ENCODE measurements at regions not wholly inside any gene's neighbourhood (a gene's known extent, or its start where the extent isn't known, plus 50 kb on each side); places are given as distances from the start of the nearest gene placed in this dataset.
"Not testable (repeated sequence)": the region's sequence is repeated elsewhere in the genome, so short reads cannot be mapped to it uniquely, and the experiment has no call there.

GRCh38 chr16:65392806-65393565 is 271.1 kb upstream of the CDH11 start:
- DNase-seq: no peak

- DNase-seq: no peak
Observed at GRCh38 chr16:65388592-65388991, 266.7 kb upstream of the CDH11 start.

GRCh38 chr16:65386672-65387071 is 264.8 kb upstream of the CDH11 start:
- DNase-seq: no peak

- no peak for DNase-seq
Observed at GRCh38 chr16:65384441-65384840, 262.6 kb upstream of the CDH11 start.

- DNase-seq: no peak
Observed at GRCh38 chr16:65377195-65377594, 255.3 kb upstream of the CDH11 start.

GRCh38 chr16:65376601-65377000 is 254.7 kb upstream of the CDH11 start:
- no peak for DNase-seq

GRCh38 chr16:65375651-65376050 is 253.8 kb upstream of the CDH11 start:
- DNase-seq: no peak

- no peak for DNase-seq
Observed at GRCh38 chr16:65373097-65373496, 251.2 kb upstream of the CDH11 start.

GRCh38 chr16:65372171-65372570 is 250.3 kb upstream of the CDH11 start:
- no peak for DNase-seq

- DNase-seq: no peak
Observed at GRCh38 chr16:65365732-65366715, 244.2 kb upstream of the CDH11 start.

GRCh38 chr16:65356721-65357120 is 234.9 kb upstream of the CDH11 start:
- not testable (repeated sequence) for DNase-seq

GRCh38 chr16:65355706-65356105 is 233.8 kb upstream of the CDH11 start:
- no peak for DNase-seq

- DNase-seq: no peak
Observed at GRCh38 chr16:65353183-65353582, 231.3 kb upstream of the CDH11 start.

GRCh38 chr16:65349626-65350025 is 227.8 kb upstream of the CDH11 start:
- DNase-seq: no peak

GRCh38 chr16:65343556-65343955 is 221.7 kb upstream of the CDH11 start:
- DNase-seq: no peak

- no peak for DNase-seq
Observed at GRCh38 chr16:65342231-65342866, 220.5 kb upstream of the CDH11 start.

- no peak for DNase-seq
Observed at GRCh38 chr16:65339062-65339461, 217.2 kb upstream of the CDH11 start.

GRCh38 chr16:65336160-65336559 is 214.3 kb upstream of the CDH11 start:
- no peak for DNase-seq

- no peak for DNase-seq
Observed at GRCh38 chr16:65334081-65334480, 212.2 kb upstream of the CDH11 start.

GRCh38 chr16:65333283-65333682 is 211.4 kb upstream of the CDH11 start:
- no peak for DNase-seq

GRCh38 chr16:65327346-65327745 is 205.5 kb upstream of the CDH11 start:
- no peak for DNase-seq

GRCh38 chr16:65323655-65324237 is 201.9 kb upstream of the CDH11 start:
- no peak for DNase-seq

- no peak for DNase-seq
Observed at GRCh38 chr16:65319621-65320231, 197.9 kb upstream of the CDH11 start.
